GM10248 (cell line): ENCODE measurements at regions not wholly inside any gene's neighbourhood (a gene's known extent, or its start where the extent isn't known, plus 50 kb on each side); places are given as distances from the start of the nearest gene placed in this dataset.

Experiments used
- CTCF ChIA-PET: fragments of 300-600 bp; sonication (Branson Sonifier 250); formaldehyde crosslinking; extraction: SDS; loops from one replicate; lab custom pipeline; 2021; ENCODE audit warnings: antibody characterized with exemption; lab: Yijun Ruan, JAX
- POLR2A ChIA-PET: fragments of 350-650 bp; sonication (Branson Sonifier 250); formaldehyde crosslinking; extraction: SDS; loops from one replicate; lab custom pipeline; 2020; ENCODE audit warnings: antibody characterized with exemption; lab: Yijun Ruan, JAX
- DNase-seq: peaks from one replicate; pipeline ENCODE4 v3.0.0; 2012; ENCODE audit errors: extremely low spot score
- TF ChIP-seq, protein P1 (sequence below): IDR thresholded peaks from 2 replicates; pipeline ENCODE4 v1.5.1; 2012; ENCODE audit warnings: mild to moderate bottlenecking, low read depth; ENCODE audit errors: extremely low read depth, missing control alignments, control extremely low read depth

DNA sequence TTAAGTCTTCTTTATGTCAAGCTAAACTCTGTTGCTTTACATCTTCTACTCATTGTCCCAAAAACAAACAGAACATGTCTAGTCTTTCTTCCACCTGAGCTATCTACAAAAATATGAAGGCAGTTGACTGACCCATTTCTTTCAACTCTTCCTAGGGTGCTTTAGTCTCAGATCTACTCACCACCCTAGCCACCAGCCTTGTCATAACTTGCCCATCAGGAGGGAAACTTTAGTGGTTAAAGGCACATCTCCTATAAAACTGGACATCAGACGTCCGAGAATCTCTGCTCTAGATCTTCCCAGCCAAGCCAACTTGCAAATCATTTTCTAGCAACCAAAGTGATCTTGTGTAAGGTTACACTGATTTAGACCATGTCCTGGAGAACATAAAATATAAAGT is 205.0 kb downstream of the ACTL7B start:
- CTCF ChIA-PET: interaction anchor here (1.1 kb wide), 1 partner anchor 9 kb away, joined by 3 read pairs; no protein-coding TSS in a partner anchor
- TF ChIP-seq, protein P1, sequence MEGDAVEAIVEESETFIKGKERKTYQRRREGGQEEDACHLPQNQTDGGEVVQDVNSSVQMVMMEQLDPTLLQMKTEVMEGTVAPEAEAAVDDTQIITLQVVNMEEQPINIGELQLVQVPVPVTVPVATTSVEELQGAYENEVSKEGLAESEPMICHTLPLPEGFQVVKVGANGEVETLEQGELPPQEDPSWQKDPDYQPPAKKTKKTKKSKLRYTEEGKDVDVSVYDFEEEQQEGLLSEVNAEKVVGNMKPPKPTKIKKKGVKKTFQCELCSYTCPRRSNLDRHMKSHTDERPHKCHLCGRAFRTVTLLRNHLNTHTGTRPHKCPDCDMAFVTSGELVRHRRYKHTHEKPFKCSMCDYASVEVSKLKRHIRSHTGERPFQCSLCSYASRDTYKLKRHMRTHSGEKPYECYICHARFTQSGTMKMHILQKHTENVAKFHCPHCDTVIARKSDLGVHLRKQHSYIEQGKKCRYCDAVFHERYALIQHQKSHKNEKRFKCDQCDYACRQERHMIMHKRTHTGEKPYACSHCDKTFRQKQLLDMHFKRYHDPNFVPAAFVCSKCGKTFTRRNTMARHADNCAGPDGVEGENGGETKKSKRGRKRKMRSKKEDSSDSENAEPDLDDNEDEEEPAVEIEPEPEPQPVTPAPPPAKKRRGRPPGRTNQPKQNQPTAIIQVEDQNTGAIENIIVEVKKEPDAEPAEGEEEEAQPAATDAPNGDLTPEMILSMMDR: no peak
- POLR2A ChIA-PET: no interaction called here
- DNase-seq: no peak

DNA sequence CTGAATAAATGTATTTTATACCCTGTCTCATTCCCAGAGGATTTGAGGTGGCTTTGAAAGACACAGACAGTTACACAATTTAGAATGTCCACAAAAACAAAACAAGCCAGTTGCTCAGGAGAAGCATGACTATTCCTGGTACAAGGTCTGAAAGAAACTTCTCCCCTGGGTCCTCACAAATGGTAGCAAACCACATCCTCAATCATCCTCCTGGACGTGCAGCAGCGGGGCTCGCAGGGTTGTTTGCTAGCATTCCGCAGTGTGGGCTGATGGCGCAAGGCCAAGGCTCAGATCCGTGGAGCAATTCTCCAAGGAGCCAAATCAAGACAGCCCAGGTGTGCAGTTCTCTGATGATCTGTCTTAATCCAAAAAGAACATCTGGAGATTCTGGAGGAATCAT is 210.3 kb downstream of the ACTL7B start:
- no peak for DNase-seq
- TF ChIP-seq, protein P1: no peak
- CTCF ChIA-PET: interaction anchor here (1.5 kb wide), 1 partner anchor 10 kb away, joined by 5 read pairs; no protein-coding TSS in a partner anchor
- POLR2A ChIA-PET: no interaction called here

DNA sequence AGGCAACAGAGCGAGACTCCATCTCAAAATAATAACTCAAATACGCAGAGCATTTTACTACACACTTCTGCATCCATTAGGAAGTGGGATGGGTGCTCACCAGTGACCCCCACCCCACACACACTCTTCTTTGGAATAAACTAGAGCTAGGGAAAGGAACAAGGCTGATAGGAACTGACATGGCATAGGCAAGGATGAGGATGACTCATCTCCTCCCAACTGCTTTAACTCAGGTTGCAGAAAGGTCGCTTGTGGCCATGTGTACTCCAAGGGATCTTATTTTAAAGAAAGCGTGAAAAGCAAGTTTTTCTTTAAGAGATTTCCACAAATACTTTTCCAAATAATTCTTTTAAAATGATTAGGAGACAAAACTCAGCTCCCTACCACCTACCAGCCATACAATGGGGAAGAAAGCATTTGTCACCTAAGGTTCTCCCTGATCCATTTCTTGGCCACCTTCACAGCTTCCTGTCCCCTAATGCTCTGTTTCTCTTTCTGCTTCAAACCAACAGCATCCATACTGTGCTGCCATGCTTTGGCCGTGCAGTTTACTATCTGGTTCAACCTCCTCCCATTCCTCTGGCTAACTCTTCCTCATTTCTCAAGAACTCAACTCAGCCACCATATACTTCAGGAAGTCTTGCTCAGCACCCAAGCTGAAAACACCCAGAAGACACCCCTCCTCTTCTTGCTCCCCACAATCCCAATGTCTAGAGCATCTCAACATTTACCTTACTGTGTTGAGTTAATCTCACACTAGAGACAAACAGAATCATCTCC is 211.9 kb downstream of the ACTL7B start:
- ChIA-PET POLR2A (no interaction called here), CTCF (interaction anchor here (1.2 kb wide), 1 partner anchor 21 kb away, joined by 3 read pairs; no protein-coding TSS in a partner anchor)
- TF ChIP-seq, protein P1: no peak
- no peak for DNase-seq

DNA sequence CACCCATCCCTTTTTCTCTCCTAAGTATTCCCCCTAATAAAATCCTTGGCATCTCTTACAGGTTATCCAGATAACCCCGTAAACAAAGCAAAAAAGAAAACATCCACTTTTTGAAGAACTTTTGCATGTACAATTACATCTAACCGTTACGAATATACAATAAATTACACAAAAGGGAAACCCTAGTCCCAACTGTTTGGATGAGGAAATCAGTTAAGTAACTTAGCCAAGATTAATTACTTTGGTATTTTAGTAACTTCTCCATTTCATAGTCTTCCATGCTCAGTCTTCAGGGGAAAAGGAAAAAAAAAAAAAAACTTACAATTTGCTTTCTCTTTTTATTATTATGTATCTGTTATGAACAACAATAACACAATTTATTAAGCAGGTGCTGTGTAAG is 212.9 kb downstream of the ACTL7B start:
- ChIA-PET POLR2A (no interaction called here), CTCF (interaction anchor here (1.2 kb wide), 1 partner anchor 22 kb away, joined by 3 read pairs; no protein-coding TSS in a partner anchor)
- no peak for DNase-seq
- TF ChIP-seq, protein P1: no peak

DNA sequence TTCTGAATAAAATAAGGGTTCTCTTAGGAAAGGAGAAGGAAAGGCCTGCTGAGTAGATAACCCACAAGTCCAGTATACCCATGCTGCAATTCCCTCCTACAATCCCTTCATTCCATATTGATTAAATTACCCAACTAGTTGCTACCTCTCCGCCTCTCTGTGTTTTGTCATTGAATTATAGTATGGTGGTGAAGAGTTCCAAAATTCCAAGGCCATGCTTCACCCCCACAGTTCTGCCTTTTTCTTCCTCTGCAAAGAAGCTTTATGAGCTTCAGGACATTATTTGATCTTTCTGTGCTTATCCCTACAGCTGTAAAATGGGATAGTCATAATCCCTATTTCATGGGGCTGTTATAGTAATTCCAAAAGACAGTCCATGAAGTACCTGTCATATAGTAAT is 215.6 kb downstream of the ACTL7B start:
- ChIA-PET POLR2A (no interaction called here), CTCF (interaction anchor here (0.7 to 1.1 kb wide), 2 partner anchors 20 to 830 kb away, joined by 3 read pairs; no protein-coding TSS in a partner anchor)
- DNase-seq: no peak
- TF ChIP-seq, protein P1: no peak

DNA sequence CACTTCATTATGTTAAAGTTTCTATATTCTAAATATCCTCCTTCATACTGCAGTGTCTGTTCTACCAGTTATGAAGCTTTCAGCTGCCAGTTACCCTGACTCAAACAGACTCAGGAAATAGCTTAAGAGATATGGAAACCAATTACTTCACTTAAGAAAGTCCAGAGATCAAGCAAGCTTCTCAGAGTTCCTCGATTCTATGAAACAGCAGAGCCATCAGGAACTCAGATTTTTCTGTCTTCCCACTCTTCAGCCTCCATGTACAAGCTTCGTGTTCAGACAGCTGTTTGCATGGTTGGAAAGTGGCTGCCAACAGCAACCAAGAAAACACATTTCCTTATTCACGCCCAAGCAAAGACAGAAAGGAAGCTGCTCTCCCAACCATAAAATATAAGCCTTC is 216.1 kb downstream of the ACTL7B start:
- TF ChIP-seq, protein P1: no peak
- CTCF ChIA-PET: interaction anchor here (0.7 to 1.1 kb wide), 2 partner anchors 20 to 830 kb away, joined by 3 read pairs; no protein-coding TSS in a partner anchor
- POLR2A ChIA-PET: no interaction called here
- DNase-seq: no peak
